ENCODE measurements at regions not wholly inside any gene's neighbourhood (a gene's known extent, or its start where the extent isn't known, plus 50 kb on each side); places are given as distances from the start of the nearest gene placed in this dataset.

- Histone ChIP-seq H3K27ac (ENCODE audit: poor library complexity, severe bottlenecking) (no peak overlapping the region), H3K27me3 (ENCODE audit: insufficient read depth, poor library complexity, severe bottlenecking) (no peaks in the 10 kb centered on the region), H3K4me1 (ENCODE audit: insufficient read depth, poor library complexity, severe bottlenecking) (peaks cover 8% of the 10 kb centered on the region), H3K36me3 (ENCODE audit: low read depth) (no peaks in the 10 kb centered on the region), H3K9me3 (ENCODE audit: severe bottlenecking) (no peaks in the 10 kb centered on the region), H3K4me3 (ENCODE audit: severe bottlenecking) (no peak overlapping the region)
- ATAC-seq (ENCODE audit: low read depth) (no peak), DNase-seq (ENCODE audit: low spot score) (no peak)
- TF ChIP-seq, protein P1, sequence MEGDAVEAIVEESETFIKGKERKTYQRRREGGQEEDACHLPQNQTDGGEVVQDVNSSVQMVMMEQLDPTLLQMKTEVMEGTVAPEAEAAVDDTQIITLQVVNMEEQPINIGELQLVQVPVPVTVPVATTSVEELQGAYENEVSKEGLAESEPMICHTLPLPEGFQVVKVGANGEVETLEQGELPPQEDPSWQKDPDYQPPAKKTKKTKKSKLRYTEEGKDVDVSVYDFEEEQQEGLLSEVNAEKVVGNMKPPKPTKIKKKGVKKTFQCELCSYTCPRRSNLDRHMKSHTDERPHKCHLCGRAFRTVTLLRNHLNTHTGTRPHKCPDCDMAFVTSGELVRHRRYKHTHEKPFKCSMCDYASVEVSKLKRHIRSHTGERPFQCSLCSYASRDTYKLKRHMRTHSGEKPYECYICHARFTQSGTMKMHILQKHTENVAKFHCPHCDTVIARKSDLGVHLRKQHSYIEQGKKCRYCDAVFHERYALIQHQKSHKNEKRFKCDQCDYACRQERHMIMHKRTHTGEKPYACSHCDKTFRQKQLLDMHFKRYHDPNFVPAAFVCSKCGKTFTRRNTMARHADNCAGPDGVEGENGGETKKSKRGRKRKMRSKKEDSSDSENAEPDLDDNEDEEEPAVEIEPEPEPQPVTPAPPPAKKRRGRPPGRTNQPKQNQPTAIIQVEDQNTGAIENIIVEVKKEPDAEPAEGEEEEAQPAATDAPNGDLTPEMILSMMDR (IDR thresholded peaks at IDR 0.05; ENCODE audit: poor library complexity, severe bottlenecking), result no peak
Observed at GRCh38 chr7:84362828-84363227, 168.2 kb upstream of the SEMA3A start.

GRCh38 chr7:84362360-84362759 lies 167.8 kb upstream of the SEMA3A start:
- DNase-seq (ENCODE audit: low spot score) (no peak), ATAC-seq (ENCODE audit: low read depth) (no peak)
- TF ChIP-seq, protein P1 (IDR thresholded peaks at IDR 0.05; ENCODE audit: poor library complexity, severe bottlenecking), result no peak
- no peaks in the 10 kb centered on the region for H3K27me3 ChIP-seq (ENCODE audit: insufficient read depth, poor library complexity, severe bottlenecking)
- no peak overlapping the region for H3K4me3 ChIP-seq (ENCODE audit: severe bottlenecking)
- H3K36me3 ChIP-seq (ENCODE audit: low read depth), result no peaks in the 10 kb centered on the region
- H3K4me1 ChIP-seq (ENCODE audit: insufficient read depth, poor library complexity, severe bottlenecking), result peaks cover 8% of the 10 kb centered on the region
- H3K27ac ChIP-seq (ENCODE audit: poor library complexity, severe bottlenecking), result no peak overlapping the region
- no peaks in the 10 kb centered on the region for H3K9me3 ChIP-seq (ENCODE audit: severe bottlenecking)

DNA sequence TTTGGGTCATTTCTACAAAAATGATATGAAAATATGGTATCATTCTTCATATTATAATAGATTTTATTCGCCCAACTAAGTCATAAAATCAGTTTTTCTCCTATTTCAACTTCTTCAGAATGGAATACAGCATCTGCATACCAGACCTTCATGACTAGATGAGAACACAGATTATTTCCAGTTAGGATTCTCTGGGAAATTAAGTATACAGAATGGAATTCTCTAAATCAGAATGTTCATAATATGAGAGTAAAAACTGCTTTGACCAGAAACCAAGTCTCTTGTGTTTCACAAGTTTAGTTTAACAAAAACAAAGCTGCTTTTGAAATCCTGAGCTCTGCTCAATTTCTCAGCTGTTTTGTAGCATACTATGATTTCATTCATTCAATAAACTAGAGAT lies 160.3 kb upstream of the SEMA3A start:
- TF ChIP-seq, protein P1 (IDR thresholded peaks at IDR 0.05; ENCODE audit: poor library complexity, severe bottlenecking), result no peak
- H3K27me3 ChIP-seq (ENCODE audit: insufficient read depth, poor library complexity, severe bottlenecking), result no peaks in the 10 kb centered on the region
- no peaks in the 10 kb centered on the region for H3K4me1 ChIP-seq (ENCODE audit: insufficient read depth, poor library complexity, severe bottlenecking)
- no peaks in the 10 kb centered on the region for H3K9me3 ChIP-seq (ENCODE audit: severe bottlenecking)
- ATAC-seq (ENCODE audit: low read depth) (no peak), DNase-seq (ENCODE audit: low spot score) (no peak)
- H3K27ac ChIP-seq (ENCODE audit: poor library complexity, severe bottlenecking), result no peak overlapping the region
- H3K4me3 ChIP-seq (ENCODE audit: severe bottlenecking), result no peak overlapping the region
- H3K36me3 ChIP-seq (ENCODE audit: low read depth), result no peaks in the 10 kb centered on the region

DNA sequence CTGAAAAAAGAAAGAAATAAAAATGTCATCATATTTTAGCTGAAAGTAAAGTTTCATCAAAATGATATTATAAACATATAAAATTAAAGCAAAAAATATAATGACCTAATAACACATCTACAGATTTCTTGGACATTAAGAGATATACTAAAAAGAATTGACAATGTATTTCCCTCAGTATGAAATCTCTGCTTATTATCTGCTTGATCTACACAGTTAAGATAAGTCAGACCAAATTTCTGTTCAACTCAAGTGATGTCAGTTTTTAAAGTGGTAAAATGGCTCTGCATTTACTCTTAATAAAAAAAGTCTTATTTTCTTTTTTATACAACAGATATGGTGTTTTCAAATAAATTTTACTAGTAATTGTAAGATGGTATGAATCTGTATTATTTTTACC lies 159.4 kb upstream of the SEMA3A start:
- Histone ChIP-seq H3K27ac (ENCODE audit: poor library complexity, severe bottlenecking) (no peak overlapping the region), H3K4me1 (ENCODE audit: insufficient read depth, poor library complexity, severe bottlenecking) (no peaks in the 10 kb centered on the region), H3K36me3 (ENCODE audit: low read depth) (no peaks in the 10 kb centered on the region), H3K9me3 (ENCODE audit: severe bottlenecking) (no peaks in the 10 kb centered on the region), H3K4me3 (ENCODE audit: severe bottlenecking) (no peak overlapping the region), H3K27me3 (ENCODE audit: insufficient read depth, poor library complexity, severe bottlenecking) (no peaks in the 10 kb centered on the region)
- TF ChIP-seq, protein P1 (IDR thresholded peaks at IDR 0.05; ENCODE audit: poor library complexity, severe bottlenecking), result no peak
- DNase-seq (ENCODE audit: low spot score) (no peak), ATAC-seq (ENCODE audit: low read depth) (no peak)

GRCh38 chr7:84339306-84339705 lies 144.7 kb upstream of the SEMA3A start:
- H3K4me1 ChIP-seq (ENCODE audit: insufficient read depth, poor library complexity, severe bottlenecking), result no peaks in the 10 kb centered on the region
- H3K27me3 ChIP-seq (ENCODE audit: insufficient read depth, poor library complexity, severe bottlenecking), result no peaks in the 10 kb centered on the region
- TF ChIP-seq, protein P1 (IDR thresholded peaks at IDR 0.05; ENCODE audit: poor library complexity, severe bottlenecking), result no peak
- H3K27ac ChIP-seq (ENCODE audit: poor library complexity, severe bottlenecking), result no peak overlapping the region
- no peaks in the 10 kb centered on the region for H3K9me3 ChIP-seq (ENCODE audit: severe bottlenecking)
- no peaks in the 10 kb centered on the region for H3K36me3 ChIP-seq (ENCODE audit: low read depth)
- ATAC-seq (ENCODE audit: low read depth), result no peak
- DNase-seq (ENCODE audit: low spot score), result no peak
- no peak overlapping the region for H3K4me3 ChIP-seq (ENCODE audit: severe bottlenecking)

Data from RWPE2 (cell line).